GM21390 (cell line): ENCODE measurements at regions not wholly inside any gene's neighbourhood (a gene's known extent, or its start where the extent isn't known, plus 50 kb on each side); places are given as distances from the start of the nearest gene placed in this dataset.
"Not testable (repeated sequence)": the region's sequence is repeated elsewhere in the genome, so short reads cannot be mapped to it uniquely, and the experiment has no call there.

Experiments used
- ATAC-seq: cut with Tn5 transposase; IDR thresholded peaks from one replicate; pipeline ENCODE4 v1.9.1; 2021; ENCODE audit not compliant: unreplicated experiment

DNA sequence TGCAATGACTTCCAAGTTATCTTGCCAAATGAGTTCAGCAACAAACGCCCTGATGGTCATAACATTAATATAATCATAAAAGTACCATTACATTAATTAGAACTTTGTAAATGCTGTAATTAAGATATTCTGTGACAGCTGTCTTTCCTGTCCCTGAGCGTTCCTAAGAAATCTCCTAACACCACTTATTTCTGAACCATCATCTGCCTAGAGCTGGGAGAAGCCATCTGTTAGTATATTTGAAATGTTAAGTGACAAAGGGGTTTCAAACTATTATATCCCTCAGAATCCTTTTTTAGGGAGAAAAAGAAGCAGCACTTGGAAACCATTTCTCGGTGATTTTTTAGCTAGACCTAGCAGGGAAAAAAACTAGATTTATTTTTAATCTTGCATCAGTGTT, 657.5 kb downstream of the FAM181B start:
- no peak for ATAC-seq

DNA sequence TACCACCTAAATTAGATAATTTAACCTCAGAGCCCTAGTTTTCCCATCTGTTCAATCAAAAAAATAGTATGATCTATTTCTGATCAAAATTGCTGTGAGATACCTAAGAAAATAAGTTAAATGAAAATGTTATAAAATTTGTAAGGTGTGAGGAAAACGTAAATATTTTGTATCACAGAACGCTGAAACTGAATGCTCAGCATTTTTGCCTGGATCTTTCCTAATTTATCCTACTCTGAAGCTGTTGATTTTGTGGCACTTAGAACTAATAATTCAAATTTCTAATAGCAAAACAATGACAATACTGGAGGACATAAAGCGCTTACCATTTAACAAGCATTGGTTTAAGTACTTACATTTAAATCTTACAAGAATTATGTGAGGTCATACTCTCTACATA, 674.2 kb downstream of the FAM181B start:
- ATAC-seq = no peak

DNA sequence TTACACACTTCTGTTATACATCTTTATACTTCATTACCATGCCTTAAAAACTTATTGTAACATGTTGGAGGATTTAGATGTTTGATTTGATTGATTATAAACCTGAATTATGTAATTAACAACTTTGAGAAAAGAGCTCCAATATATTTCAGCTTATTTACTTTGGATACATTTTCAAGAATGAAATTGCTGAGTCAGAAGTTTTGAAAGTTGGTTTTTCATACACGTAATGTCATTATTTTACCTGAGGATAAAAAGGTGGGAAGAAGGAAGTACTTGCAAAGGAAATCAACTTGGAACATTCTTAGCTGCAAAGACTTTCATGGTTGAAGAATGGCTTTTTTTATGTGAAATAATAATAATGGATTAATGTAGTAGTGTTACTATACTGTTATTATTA, 677.2 kb downstream of the FAM181B start:
- no peak for ATAC-seq

DNA sequence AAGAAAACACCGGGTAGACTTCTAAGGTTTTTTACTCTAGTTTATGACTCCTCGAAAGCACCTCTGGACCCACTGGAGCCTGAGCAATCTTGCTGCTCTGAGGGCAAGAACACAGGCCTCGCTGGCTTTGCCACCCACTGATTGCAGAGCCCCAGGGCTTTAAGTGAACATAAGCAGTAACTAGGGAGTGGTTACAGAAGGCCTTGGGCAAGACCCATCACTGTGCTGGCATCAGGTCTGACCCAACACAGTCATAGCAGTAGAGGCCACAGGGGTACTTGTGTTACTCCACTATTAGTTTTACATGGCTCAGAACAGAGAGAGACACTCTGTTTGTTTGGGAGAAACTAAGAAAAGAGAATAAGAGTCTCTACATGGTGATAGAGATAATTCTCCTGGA, 684.5 kb downstream of the FAM181B start:
- no peak for ATAC-seq

GRCh38 chr11:82047200-82047599, 686.5 kb downstream of the FAM181B start:
- ATAC-seq = no peak

DNA sequence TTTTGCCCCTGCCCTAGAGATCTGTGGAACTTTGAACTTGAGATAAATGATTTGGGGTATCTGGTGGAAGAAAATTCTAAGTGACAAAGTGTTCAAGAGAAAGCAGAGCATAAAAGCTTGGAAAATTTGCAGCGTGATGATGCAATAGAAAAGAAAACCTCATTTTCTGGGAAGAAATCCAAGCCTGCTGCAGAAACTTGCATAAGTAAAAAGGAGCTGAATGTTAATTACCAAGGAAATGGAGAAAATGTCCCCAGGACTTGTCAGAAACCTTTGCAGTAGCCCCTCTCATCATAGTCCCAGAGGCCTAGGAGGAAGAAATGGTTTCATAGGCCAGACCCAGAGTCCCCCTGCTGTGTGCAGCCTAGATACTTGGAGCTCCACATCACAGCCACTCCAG, 686.9 kb downstream of the FAM181B start:
- no peak for ATAC-seq

- ATAC-seq = no peak
Observed at GRCh38 chr11:82045748-82046457, 687.8 kb downstream of the FAM181B start.

GRCh38 chr11:82043316-82043715, 690.3 kb downstream of the FAM181B start:
- no peak for ATAC-seq

DNA sequence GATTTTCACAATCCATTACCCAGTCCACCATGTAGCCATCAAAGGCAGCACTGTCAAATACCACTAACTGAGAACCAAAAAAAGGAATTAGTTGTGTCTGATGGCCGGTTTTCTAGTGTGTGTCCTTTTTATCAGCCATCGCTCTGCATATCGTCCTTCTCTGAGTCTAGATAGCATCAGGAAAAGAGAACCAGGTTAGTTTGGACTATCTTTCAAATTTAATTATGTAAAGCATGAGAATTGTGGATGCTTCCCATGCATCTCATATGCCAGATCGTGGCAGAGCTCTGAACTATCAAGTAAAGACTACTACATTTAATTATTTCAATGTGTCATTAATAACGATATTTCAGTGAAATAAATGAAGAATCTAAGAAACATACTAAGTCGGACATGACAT, 691.9 kb downstream of the FAM181B start:
- no peak for ATAC-seq

DNA sequence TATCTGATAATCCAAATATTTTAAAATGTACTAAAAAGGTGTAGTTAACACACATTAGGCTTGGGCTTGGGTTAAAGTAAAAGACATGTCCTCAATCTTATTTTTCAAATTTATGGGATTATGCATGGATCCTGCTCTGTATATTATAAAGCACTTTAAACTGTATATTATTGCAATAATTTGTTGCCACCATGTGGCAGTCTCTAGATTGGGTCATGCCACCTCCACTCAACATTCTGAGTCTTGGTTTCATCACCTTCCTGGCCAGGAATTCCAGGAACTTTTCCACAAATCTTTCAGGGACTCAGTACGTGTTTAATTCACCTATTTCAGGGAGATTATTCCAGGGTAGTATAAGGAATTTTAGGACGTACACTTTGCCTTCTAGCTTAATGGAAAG, 695.5 kb downstream of the FAM181B start:
- no peak for ATAC-seq

DNA sequence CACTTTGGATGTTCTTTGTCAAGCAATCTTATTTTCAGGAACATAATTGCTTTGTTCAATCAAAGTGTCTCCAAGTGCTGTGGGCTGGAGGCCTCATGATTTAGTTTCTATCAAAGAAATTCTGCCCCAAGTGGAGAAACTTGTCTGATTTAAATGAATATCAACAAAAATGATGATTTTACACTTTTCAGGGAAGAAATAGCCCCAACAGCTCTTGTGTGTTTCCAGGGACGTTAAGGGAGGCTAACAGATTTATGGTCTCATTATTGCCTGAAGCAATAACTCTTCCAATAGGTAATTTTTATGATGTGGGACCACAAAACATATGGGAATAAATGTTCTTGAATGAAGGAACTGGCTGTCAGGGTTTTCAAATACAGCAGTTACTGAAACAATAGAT, 699.1 kb downstream of the FAM181B start:
- ATAC-seq = no peak

GRCh38 chr11:82027335-82027734, 706.3 kb downstream of the FAM181B start:
- not testable (repeated sequence) for ATAC-seq

DNA sequence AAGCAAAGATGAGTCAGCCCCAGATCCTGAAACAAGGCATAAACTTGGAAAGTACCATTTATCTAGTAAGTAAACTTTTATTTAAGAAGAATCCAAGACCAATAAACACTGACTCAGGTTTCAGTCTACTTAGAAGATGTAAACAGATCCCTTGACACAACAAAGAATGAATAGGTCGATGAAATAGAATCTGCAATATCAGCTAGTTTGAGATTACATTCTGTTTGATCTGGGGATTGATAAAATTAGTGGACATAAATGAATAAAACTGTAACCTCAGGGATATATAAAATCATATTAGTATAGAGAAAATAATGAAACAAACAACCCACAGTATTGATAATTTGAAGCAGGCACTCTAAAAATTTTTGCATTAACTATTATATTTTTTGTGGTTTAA, 708.9 kb downstream of the FAM181B start:
- ATAC-seq = no peak

DNA sequence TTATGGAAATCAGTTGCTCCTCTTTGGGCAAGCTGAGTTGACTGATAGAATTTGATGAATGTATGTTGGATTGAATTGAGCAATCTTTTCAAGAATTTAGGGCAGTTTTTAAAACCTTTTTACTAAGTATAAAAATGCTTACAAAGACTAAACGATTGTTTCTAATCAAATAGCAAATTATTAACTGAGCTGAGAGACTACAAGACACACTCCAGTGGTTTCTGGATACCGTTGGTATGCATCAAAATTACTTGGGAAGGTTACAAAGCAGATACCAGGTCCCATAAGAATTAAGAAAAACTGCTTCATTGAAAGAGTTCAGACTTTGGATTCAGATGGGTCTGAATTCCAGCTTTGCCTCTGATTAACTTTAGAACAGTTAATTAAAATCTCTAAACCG, 721.4 kb downstream of the FAM181B start:
- no peak for ATAC-seq

DNA sequence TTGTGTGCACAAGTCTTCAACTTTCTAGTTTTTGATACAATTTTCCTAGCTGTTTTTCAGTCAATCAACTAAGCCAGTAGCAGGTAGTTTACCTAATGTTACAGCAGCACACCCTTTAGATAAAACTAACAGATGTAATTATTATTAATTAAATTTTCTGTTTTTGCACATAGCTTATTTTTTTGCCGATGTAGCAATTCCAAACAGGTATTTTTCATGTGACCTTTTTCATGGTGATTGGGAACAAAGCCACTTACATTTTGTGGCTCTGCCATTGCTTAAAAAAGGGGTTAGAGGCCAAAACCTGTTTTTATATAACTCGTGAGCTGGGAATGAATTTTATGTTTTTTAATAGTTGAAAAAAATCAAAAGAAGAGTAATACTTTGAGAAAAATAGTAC, 724.5 kb downstream of the FAM181B start:
- no peak for ATAC-seq

DNA sequence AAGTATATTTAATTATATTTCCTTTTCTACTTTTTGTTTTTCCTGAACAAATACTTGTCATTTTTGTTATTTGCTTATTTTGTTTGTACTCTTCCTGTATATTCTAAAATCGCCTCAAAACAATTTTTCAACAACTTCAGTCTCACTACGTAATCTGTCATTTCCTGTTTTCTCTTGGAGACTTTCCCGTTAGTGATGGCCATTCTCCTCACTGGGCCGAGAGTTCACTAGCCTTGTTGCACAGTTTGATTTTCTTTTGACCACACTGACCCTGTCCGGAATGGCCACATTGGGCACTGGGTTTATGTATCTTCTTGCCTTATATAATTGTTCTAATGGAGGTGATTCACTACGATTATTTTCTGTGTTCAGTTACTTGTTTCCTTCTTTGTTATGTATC, 726.1 kb downstream of the FAM181B start:
- no peak for ATAC-seq

GRCh38 chr11:82004537-82005213, 729.0 kb downstream of the FAM181B start:
- no peak for ATAC-seq

- ATAC-seq = no peak
Observed at GRCh38 chr11:82003671-82004515, 729.8 kb downstream of the FAM181B start.

DNA sequence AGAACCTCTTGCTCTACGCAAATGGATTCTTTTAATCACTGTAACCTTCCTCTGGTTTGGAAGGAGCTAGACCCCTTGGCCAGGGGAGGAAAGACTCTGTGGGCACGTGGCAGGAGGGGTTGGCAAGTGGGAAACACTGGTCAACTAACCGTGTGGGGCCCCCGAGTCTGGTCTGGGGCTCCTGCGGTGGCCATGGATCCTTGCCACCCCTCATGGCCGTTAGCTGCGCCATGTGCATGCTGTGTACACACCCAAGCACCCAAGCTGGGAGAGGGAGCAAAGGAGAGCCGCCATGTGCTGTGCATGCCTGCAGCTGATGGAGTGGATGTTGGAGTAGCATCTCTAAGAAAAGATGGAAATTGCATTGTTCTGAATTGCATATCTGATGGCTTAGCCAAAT, 730.6 kb downstream of the FAM181B start:
- ATAC-seq = no peak

GRCh38 chr11:81995889-81996288, 737.8 kb downstream of the FAM181B start:
- no peak for ATAC-seq

DNA sequence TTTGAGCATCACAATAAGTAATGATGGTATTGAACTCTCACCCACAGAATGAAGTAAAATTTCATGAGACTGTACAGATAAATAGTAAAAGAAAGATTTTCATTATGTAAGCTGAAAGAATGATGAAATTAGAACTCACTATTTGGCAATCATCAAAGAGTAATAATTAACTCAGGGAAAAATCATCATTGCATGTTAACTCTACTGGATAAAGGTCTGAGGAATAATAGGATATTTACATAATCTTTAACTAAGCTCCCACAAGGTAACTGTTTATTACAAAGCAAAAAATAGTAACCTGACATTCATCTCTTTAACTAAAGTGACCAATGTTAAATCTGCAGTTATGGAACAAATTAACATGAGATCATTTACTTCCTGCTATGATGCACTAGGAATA, 739.9 kb downstream of the FAM181B start:
- no peak for ATAC-seq
